ENCODE measurements at regions not wholly inside any gene's neighbourhood (a gene's known extent, or its start where the extent isn't known, plus 50 kb on each side); places are given as distances from the start of the nearest gene placed in this dataset.

DNA sequence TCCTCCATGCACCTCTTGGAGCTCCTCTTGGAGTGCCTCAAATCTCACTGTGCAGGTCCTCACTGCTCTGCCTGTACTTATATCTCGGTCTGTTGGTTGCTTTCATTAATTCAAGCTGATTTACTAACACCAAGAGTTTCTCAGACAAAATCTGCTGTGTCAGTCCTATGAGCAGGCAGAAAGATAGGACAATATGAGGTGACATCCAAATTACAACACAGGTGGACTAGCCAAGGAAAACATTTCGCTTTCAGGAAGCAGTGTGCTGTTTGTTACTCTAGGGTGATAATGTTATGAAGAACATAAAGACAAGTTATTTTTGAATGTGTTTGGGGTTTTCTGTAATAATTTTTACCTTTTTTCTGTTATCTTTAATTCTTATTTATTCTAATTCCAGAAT, 264.1 kb upstream of the ANKH start:
- TF ChIP-seq POLR2A (IDR thresholded peaks at IDR 0.05), result no peak
- TF ChIP-seq, protein P1, sequence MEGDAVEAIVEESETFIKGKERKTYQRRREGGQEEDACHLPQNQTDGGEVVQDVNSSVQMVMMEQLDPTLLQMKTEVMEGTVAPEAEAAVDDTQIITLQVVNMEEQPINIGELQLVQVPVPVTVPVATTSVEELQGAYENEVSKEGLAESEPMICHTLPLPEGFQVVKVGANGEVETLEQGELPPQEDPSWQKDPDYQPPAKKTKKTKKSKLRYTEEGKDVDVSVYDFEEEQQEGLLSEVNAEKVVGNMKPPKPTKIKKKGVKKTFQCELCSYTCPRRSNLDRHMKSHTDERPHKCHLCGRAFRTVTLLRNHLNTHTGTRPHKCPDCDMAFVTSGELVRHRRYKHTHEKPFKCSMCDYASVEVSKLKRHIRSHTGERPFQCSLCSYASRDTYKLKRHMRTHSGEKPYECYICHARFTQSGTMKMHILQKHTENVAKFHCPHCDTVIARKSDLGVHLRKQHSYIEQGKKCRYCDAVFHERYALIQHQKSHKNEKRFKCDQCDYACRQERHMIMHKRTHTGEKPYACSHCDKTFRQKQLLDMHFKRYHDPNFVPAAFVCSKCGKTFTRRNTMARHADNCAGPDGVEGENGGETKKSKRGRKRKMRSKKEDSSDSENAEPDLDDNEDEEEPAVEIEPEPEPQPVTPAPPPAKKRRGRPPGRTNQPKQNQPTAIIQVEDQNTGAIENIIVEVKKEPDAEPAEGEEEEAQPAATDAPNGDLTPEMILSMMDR (IDR thresholded peaks at IDR 0.05), result no peak

All from vagina (tissue), 2 donors.